GM23338 (cell line): ENCODE measurements at regions not wholly inside any gene's neighbourhood (a gene's known extent, or its start where the extent isn't known, plus 50 kb on each side); places are given as distances from the start of the nearest gene placed in this dataset.

Experiments
- ATAC-seq: fragments of 200-7000 bp; cut with Tn5 transposase; 3 replicates; pipeline ENCODE4 v1.9.1; 2020
- DNase-seq: peaks from one replicate; pipeline ENCODE4 v3.0.0-alpha.2; 2015; ENCODE audit warnings: low spot score
- H2AFZ ChIP-seq: fragments of 200-600 bp; sonication (generic); 2 replicates; pipeline ENCODE4 v1.8.0; 2016; ENCODE audit warnings: antibody characterized with exemption, mild to moderate bottlenecking, moderate library complexity
- H3F3A ChIP-seq: fragments of 200-600 bp; sonication (generic); replicated peaks from 2 replicates; pipeline ENCODE4 v1.8.0; 2017; ENCODE audit warnings: antibody characterized with exemption, mixed run types, low read depth
- H3K27ac ChIP-seq: fragments of 200-600 bp; sonication (generic); 2 replicates; pipeline ENCODE4 v1.6.1; 2016; ENCODE audit warnings: low read depth
- H3K27me3 ChIP-seq: fragments of 200-600 bp; sonication (generic); 2 replicates; pipeline ENCODE4 v1.8.0; 2016; ENCODE audit warnings: mild to moderate bottlenecking, mixed run types, moderate library complexity; ENCODE audit not compliant: insufficient read depth
- H3K36me3 ChIP-seq: fragments of 200-600 bp; sonication (generic); 2 replicates; pipeline ENCODE4 v1.8.0; 2016; ENCODE audit warnings: mild to moderate bottlenecking; ENCODE audit not compliant: insufficient read depth
- H3K4me1 ChIP-seq: fragments of 200-600 bp; sonication (generic); 2 replicates; pipeline ENCODE4 v1.8.0; 2016; ENCODE audit warnings: mild to moderate bottlenecking, moderate library complexity; ENCODE audit not compliant: insufficient read depth
- H3K4me2 ChIP-seq: fragments of 200-600 bp; sonication (generic); 2 replicates; pipeline ENCODE4 v1.7.1; 2017; ENCODE audit warnings: mixed run types
- H3K4me3 ChIP-seq: fragments of 200-600 bp; sonication (generic); 2 replicates; pipeline ENCODE4 v1.6.1; 2016; ENCODE audit warnings: mixed run types
- H3K79me2 ChIP-seq: fragments of 200-600 bp; sonication (generic); replicated peaks from 2 replicates; pipeline ENCODE4 v1.8.0; 2017; ENCODE audit warnings: mild to moderate bottlenecking; ENCODE audit not compliant: insufficient read depth
- H3K9me2 ChIP-seq: fragments of 200-600 bp; sonication (generic); 2 replicates; pipeline ENCODE4 v1.8.0; 2017; ENCODE audit not compliant: insufficient read depth
- H4K20me1 ChIP-seq: fragments of 200-600 bp; sonication (generic); replicated peaks from 2 replicates; pipeline ENCODE4 v1.8.0; 2017; ENCODE audit warnings: mild to moderate bottlenecking; ENCODE audit not compliant: insufficient read depth
- H3K27ac Mint-ChIP-seq: 2 replicates; pipeline ENCODE4 v1.8.0; 2020; ENCODE audit warnings: inconsistent platforms, mild to moderate bottlenecking, moderate library complexity, mixed read lengths
- H3K27me3 Mint-ChIP-seq: 3 replicates; pipeline ENCODE4 v1.8.0; 2022; ENCODE audit warnings: low read depth, mild to moderate bottlenecking, moderate library complexity, mixed read lengths, inconsistent platforms; ENCODE audit not compliant: insufficient read depth, poor library complexity
- H3K36me3 Mint-ChIP-seq: 3 replicates; pipeline ENCODE4 v1.8.0; 2021; ENCODE audit warnings: low read depth, mild to moderate bottlenecking, inconsistent platforms, moderate library complexity, mixed read lengths
- H3K4me1 Mint-ChIP-seq: 3 replicates; pipeline ENCODE4 v1.8.0; 2020; ENCODE audit warnings: mild to moderate bottlenecking, inconsistent platforms, mixed read lengths
- H3K4me3 Mint-ChIP-seq: 3 replicates; pipeline ENCODE4 v1.8.0; 2021; ENCODE audit warnings: moderate library complexity, mild to moderate bottlenecking, inconsistent platforms, mixed read lengths
- H3K9me3 Mint-ChIP-seq: 3 replicates; pipeline ENCODE4 v1.8.0; 2020; ENCODE audit warnings: moderate library complexity, mild to moderate bottlenecking, inconsistent platforms, mixed read lengths
- CREB1 ChIP-seq: fragments of 250-450 bp; sonication (Bioruptor Pico); IDR thresholded peaks from 2 replicates; pipeline ENCODE4 v1.5.0; 2020; ENCODE audit warnings: low read depth, mild to moderate bottlenecking, moderate library complexity
- CTCF ChIP-seq, 2 experiments: fragments of 200-600 bp in 1 of 2; sonication (generic) in 1 of 2; conservative IDR thresholded peaks; 2 replicates each; pipeline versions ENCODE4 v1.5.1 to v1.6.1; 2016 to 2017; ENCODE audit warnings: antibody characterized with exemption in 2 of 2, low read depth in 2 of 2, mild to moderate bottlenecking in 2 of 2, moderate library complexity in 1 of 2
- ETS1 ChIP-seq: IDR thresholded peaks from 2 replicates; pipeline ENCODE4 v1.6.1; 2016; ENCODE audit warnings: antibody characterized with exemption
- EZH2 ChIP-seq: fragments of 200-600 bp; sonication (generic); IDR thresholded peaks from one replicate; pipeline ENCODE4 v1.8.0; 2017; ENCODE audit warnings: antibody characterized with exemption, mild to moderate bottlenecking, low read depth; ENCODE audit not compliant: unreplicated experiment
- EZH2phosphoT487 ChIP-seq: fragments of 200-600 bp; sonication (generic); IDR thresholded peaks from one replicate; pipeline ENCODE4 v1.8.1; 2018; ENCODE audit warnings: antibody characterized with exemption; ENCODE audit not compliant: unreplicated experiment
- JUNB ChIP-seq: IDR thresholded peaks from one replicate; pipeline ENCODE4 v1.6.1; 2016; ENCODE audit warnings: antibody characterized with exemption; ENCODE audit not compliant: unreplicated experiment
- NANOG ChIP-seq: IDR thresholded peaks from 2 replicates; pipeline ENCODE4 v1.6.1; 2016; ENCODE audit warnings: antibody characterized with exemption, borderline replicate concordance
- POLR2AphosphoS5 ChIP-seq: IDR thresholded peaks from 2 replicates; pipeline ENCODE4 v1.6.1; 2016; ENCODE audit warnings: antibody characterized with exemption, low read depth
- REST ChIP-seq: IDR thresholded peaks from one replicate; pipeline ENCODE4 v1.6.1; 2018; ENCODE audit warnings: antibody characterized with exemption; ENCODE audit not compliant: unreplicated experiment
- STAT1 ChIP-seq: IDR thresholded peaks from one replicate; pipeline ENCODE4 v1.6.1; 2016; ENCODE audit warnings: antibody characterized with exemption; ENCODE audit not compliant: unreplicated experiment
- ZNF114 ChIP-seq: fragments of 250-450 bp; sonication (Bioruptor Pico); IDR thresholded peaks from 2 replicates; pipeline ENCODE4 v1.5.0; 2020; ENCODE audit warnings: mild to moderate bottlenecking, moderate library complexity
- ZNF331 ChIP-seq: fragments of 250-450 bp; sonication (Bioruptor Pico); IDR thresholded peaks from 2 replicates; pipeline ENCODE4 v1.5.0; 2020; ENCODE audit warnings: low read depth, mild to moderate bottlenecking, moderate library complexity
- ZNF462 ChIP-seq: fragments of 250-450 bp; sonication (Bioruptor Pico); IDR thresholded peaks from 2 replicates; pipeline ENCODE4 v1.5.0; 2020; ENCODE audit warnings: mild to moderate bottlenecking, moderate library complexity

- Histone ChIP-seq H3K27me3 (no peaks in the 10 kb centered on the region), H3K27ac (no peak overlapping the region), H4K20me1 (no peaks in the 10 kb centered on the region), H3F3A (no peaks in the 10 kb centered on the region), H3K4me2 (no peak overlapping the region), H3K4me1 (no peaks in the 10 kb centered on the region), H2AFZ (no peak overlapping the region), H3K79me2 (no peaks in the 10 kb centered on the region), H3K4me3 (no peak overlapping the region), H3K36me3 (no peaks in the 10 kb centered on the region), H3K9me2 (no peaks in the 10 kb centered on the region)
- no peaks in the 10 kb centered on the region for H3K4me1 Mint-ChIP-seq
- TF ChIP-seq ETS1 (no peak), STAT1 (no peak), EZH2 (no peak), JUNB (no peak), POLR2AphosphoS5 (no peak), EZH2phosphoT487 (no peak), ZNF114 (CRISPR knock-in tag) (no peak), REST (no peak), ZNF331 (CRISPR knock-in tag) (no peak), CREB1 (CRISPR knock-in tag) (no peak), CTCF (conservative IDR thresholded peaks at IDR 0.05; ENCODE audit: low read depth in 2 of 2) (no peak), ZNF462 (CRISPR knock-in tag) (no peak), NANOG (no peak)
- H3K4me3 Mint-ChIP-seq, result no peak overlapping the region
- no peaks in the 10 kb centered on the region; the same call in 2 of the 3 replicates for H3K9me3 Mint-ChIP-seq
- H3K27ac Mint-ChIP-seq, result 0 out of 2 replicates have a peak overlapping the region, but pooled peaks have one; percentile 27
- DNase-seq (no peak), ATAC-seq (no peak)
- H3K36me3 Mint-ChIP-seq, result no peaks in the 10 kb centered on the region
- H3K27me3 Mint-ChIP-seq, result peaks cover 6% of the 10 kb centered on the region
These were observed 115.8 kb upstream of the MED13L start for GRCh38 chr12:116393255-116393654.
